HEK293 (cell line): ENCODE measurements at regions not wholly inside any gene's neighbourhood (a gene's known extent, or its start where the extent isn't known, plus 50 kb on each side); places are given as distances from the start of the nearest gene placed in this dataset.

Experiments used
- BCL11A ChIP-seq: fragments of 450-650 bp; formaldehyde crosslinking; IDR thresholded peaks from 2 replicates; pipeline ENCODE4 v1.5.1; 2016; ENCODE audit warnings: low read depth, missing biosample characterization, missing genetic modification characterization
- ZNF16 ChIP-seq: fragments of 450-650 bp; formaldehyde crosslinking; IDR thresholded peaks from 2 replicates; pipeline ENCODE4 v1.5.1; 2016; ENCODE audit warnings: low read depth, missing biosample characterization, missing genetic modification characterization
- ZNF624 ChIP-seq: fragments of 450-650 bp; formaldehyde crosslinking; IDR thresholded peaks from 2 replicates; pipeline ENCODE4 v1.5.1; 2017; ENCODE audit warnings: missing biosample characterization, missing genetic modification characterization
- ZNF768 ChIP-seq: fragments of 450-650 bp; formaldehyde crosslinking; IDR thresholded peaks from 2 replicates; pipeline ENCODE4 v1.5.1; 2018; ENCODE audit warnings: missing biosample characterization, mild to moderate bottlenecking, missing genetic modification characterization

GRCh38 chr1:88029142-88029541, 654.9 kb upstream of the PKN2 start:
- TF ChIP-seq ZNF16 (tag by site-specific recombination) (no peak), BCL11A (tag by site-specific recombination) (no peak), ZNF768 (tag by site-specific recombination) (no peak), ZNF624 (tag by site-specific recombination) (no peak)
